DOHH2 (cell line): ENCODE measurements at regions not wholly inside any gene's neighbourhood (a gene's known extent, or its start where the extent isn't known, plus 50 kb on each side); places are given as distances from the start of the nearest gene placed in this dataset.

ENCODE experiments used
- H3F3A ChIP-seq: fragments of 200-600 bp; sonication (generic), shearing (Covaris generic); 2 replicates; pipeline ENCODE4 v1.6.0; 2016; ENCODE audit warnings: antibody characterized with exemption, mild to moderate bottlenecking; ENCODE audit not compliant: control insufficient read depth, insufficient read depth
- H3K27ac ChIP-seq: fragments of 200-600 bp; sonication (generic); 2 replicates; pipeline ENCODE4 v1.5.1; 2014; ENCODE audit warnings: low read depth, mild to moderate bottlenecking, low read length, moderate library complexity
- H3K27me3 ChIP-seq: fragments of 200-600 bp; sonication (generic); 2 replicates; pipeline ENCODE4 v1.6.1; 2014; ENCODE audit warnings: mild to moderate bottlenecking, low read length, mixed read lengths; ENCODE audit not compliant: control insufficient read depth
- H3K36me3 ChIP-seq: fragments of 200-600 bp; sonication (generic); 2 replicates; pipeline ENCODE4 v1.6.1; 2014; ENCODE audit warnings: mild to moderate bottlenecking, low read length, moderate library complexity, mixed read lengths; ENCODE audit not compliant: control insufficient read depth
- H3K4me1 ChIP-seq: fragments of 200-600 bp; sonication (generic); 2 replicates; pipeline ENCODE4 v1.6.1; 2014; ENCODE audit warnings: mild to moderate bottlenecking, low read length, mixed read lengths; ENCODE audit not compliant: control insufficient read depth
- H3K4me2 ChIP-seq: fragments of 200-600 bp; sonication (generic); 2 replicates; pipeline ENCODE4 v1.6.0; 2014; ENCODE audit warnings: mild to moderate bottlenecking, low read length, moderate library complexity
- H3K4me3 ChIP-seq: fragments of 200-600 bp; sonication (generic); 2 replicates; pipeline ENCODE4 v1.5.1; 2014; ENCODE audit warnings: mild to moderate bottlenecking, low read length, mixed read lengths
- H3K79me2 ChIP-seq: fragments of 200-600 bp; sonication (generic); 2 replicates; pipeline ENCODE4 v1.6.1; 2014; ENCODE audit warnings: mild to moderate bottlenecking, low read length, mixed read lengths; ENCODE audit not compliant: control insufficient read depth
- H3K9me2 ChIP-seq: fragments of 200-600 bp; sonication (generic); replicated peaks from 2 replicates; pipeline ENCODE4 v1.6.1; 2014; ENCODE audit warnings: mild to moderate bottlenecking, low read length, mixed read lengths; ENCODE audit not compliant: control insufficient read depth
- H3K9me3 ChIP-seq: fragments of 200-600 bp; sonication (generic); 2 replicates; pipeline ENCODE4 v1.6.1; 2014; ENCODE audit warnings: antibody characterized with exemption, low read length, mixed read lengths; ENCODE audit not compliant: control insufficient read depth, insufficient read depth
- H4K20me1 ChIP-seq: fragments of 200-600 bp; sonication (generic); 2 replicates; pipeline ENCODE4 v1.6.0; 2014; ENCODE audit warnings: low read depth, mild to moderate bottlenecking, antibody characterized with exemption, low read length, moderate library complexity; ENCODE audit not compliant: control insufficient read depth, insufficient read depth
- EZH2phosphoT487 ChIP-seq: fragments of 200-600 bp; sonication (generic); IDR thresholded peaks from 2 replicates; pipeline ENCODE4 v1.6.1; 2017; ENCODE audit warnings: borderline replicate concordance, mild to moderate bottlenecking, antibody characterized with exemption, low read length, moderate library complexity, mixed read lengths
- TF ChIP-seq, protein P1 (sequence below): fragments of 200-600 bp; sonication (generic); IDR thresholded peaks from one replicate; pipeline ENCODE4 v1.5.1; 2014; ENCODE audit warnings: antibody characterized with exemption, mild to moderate bottlenecking, low read depth, low read length; ENCODE audit not compliant: poor library complexity, severe bottlenecking

GRCh38 chr10:65194126-65194525 lies 1672.9 kb downstream of the REEP3 start:
- Histone ChIP-seq H3K9me2 (no peaks in the 10 kb centered on the region), H3K4me3 (no peak overlapping the region), H3K79me2 (no peaks in the 10 kb centered on the region), H3K27ac (no peak overlapping the region), H3K4me1 (no peaks in the 10 kb centered on the region), H3K36me3 (no peaks in the 10 kb centered on the region), H3K27me3 (no peaks in the 10 kb centered on the region), H3K4me2 (no peak overlapping the region), H4K20me1 (no peaks in the 10 kb centered on the region), H3F3A (no peaks in the 10 kb centered on the region), H3K9me3 (no peaks in the 10 kb centered on the region)
- TF ChIP-seq, protein P1, sequence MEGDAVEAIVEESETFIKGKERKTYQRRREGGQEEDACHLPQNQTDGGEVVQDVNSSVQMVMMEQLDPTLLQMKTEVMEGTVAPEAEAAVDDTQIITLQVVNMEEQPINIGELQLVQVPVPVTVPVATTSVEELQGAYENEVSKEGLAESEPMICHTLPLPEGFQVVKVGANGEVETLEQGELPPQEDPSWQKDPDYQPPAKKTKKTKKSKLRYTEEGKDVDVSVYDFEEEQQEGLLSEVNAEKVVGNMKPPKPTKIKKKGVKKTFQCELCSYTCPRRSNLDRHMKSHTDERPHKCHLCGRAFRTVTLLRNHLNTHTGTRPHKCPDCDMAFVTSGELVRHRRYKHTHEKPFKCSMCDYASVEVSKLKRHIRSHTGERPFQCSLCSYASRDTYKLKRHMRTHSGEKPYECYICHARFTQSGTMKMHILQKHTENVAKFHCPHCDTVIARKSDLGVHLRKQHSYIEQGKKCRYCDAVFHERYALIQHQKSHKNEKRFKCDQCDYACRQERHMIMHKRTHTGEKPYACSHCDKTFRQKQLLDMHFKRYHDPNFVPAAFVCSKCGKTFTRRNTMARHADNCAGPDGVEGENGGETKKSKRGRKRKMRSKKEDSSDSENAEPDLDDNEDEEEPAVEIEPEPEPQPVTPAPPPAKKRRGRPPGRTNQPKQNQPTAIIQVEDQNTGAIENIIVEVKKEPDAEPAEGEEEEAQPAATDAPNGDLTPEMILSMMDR: no peak
- TF ChIP-seq EZH2phosphoT487: no peak

GRCh38 chr10:65194555-65194954 lies 1673.4 kb downstream of the REEP3 start:
- TF ChIP-seq, protein P1: no peak
- TF ChIP-seq EZH2phosphoT487: no peak
- H3K4me3 ChIP-seq: no peak overlapping the region
- H3K4me2 ChIP-seq: no peak overlapping the region
- H3K9me3 ChIP-seq: no peaks in the 10 kb centered on the region
- H3F3A ChIP-seq: no peaks in the 10 kb centered on the region
- H4K20me1 ChIP-seq: no peaks in the 10 kb centered on the region
- H3K27ac ChIP-seq: no peak overlapping the region
- H3K27me3 ChIP-seq: no peaks in the 10 kb centered on the region
- H3K79me2 ChIP-seq: no peaks in the 10 kb centered on the region
- no peaks in the 10 kb centered on the region for H3K9me2 ChIP-seq
- H3K36me3 ChIP-seq: no peaks in the 10 kb centered on the region
- no peaks in the 10 kb centered on the region for H3K4me1 ChIP-seq

- Histone ChIP-seq H3K4me2 (no peak overlapping the region), H3K27me3 (no peaks in the 10 kb centered on the region), H3K9me3 (no peaks in the 10 kb centered on the region), H3F3A (no peaks in the 10 kb centered on the region), H3K27ac (no peak overlapping the region), H3K79me2 (no peaks in the 10 kb centered on the region), H3K36me3 (no peaks in the 10 kb centered on the region), H3K4me1 (no peaks in the 10 kb centered on the region), H3K4me3 (no peak overlapping the region), H3K9me2 (no peaks in the 10 kb centered on the region), H4K20me1 (no peaks in the 10 kb centered on the region)
- TF ChIP-seq, protein P1: no peak
Observed at GRCh38 chr10:65196111-65196510, 1674.9 kb downstream of the REEP3 start.

GRCh38 chr10:65197935-65198334 lies 1676.7 kb downstream of the REEP3 start:
- H4K20me1 ChIP-seq: no peaks in the 10 kb centered on the region
- no peaks in the 10 kb centered on the region for H3K79me2 ChIP-seq
- no peak overlapping the region for H3K4me2 ChIP-seq
- no peaks in the 10 kb centered on the region for H3K36me3 ChIP-seq
- no peak overlapping the region for H3K4me3 ChIP-seq
- TF ChIP-seq, protein P1: no peak
- TF ChIP-seq EZH2phosphoT487: no peak
- no peaks in the 10 kb centered on the region for H3K9me3 ChIP-seq
- no peaks in the 10 kb centered on the region for H3K27me3 ChIP-seq
- H3K9me2 ChIP-seq: no peaks in the 10 kb centered on the region
- H3K4me1 ChIP-seq: no peaks in the 10 kb centered on the region
- H3F3A ChIP-seq: no peaks in the 10 kb centered on the region
- no peak overlapping the region for H3K27ac ChIP-seq
